IMR-90 (cell line): ENCODE measurements at regions not wholly inside any gene's neighbourhood (a gene's known extent, or its start where the extent isn't known, plus 50 kb on each side); places are given as distances from the start of the nearest gene placed in this dataset.

Experiments
- ATAC-seq: fragments of 200-7000 bp; cut with Tn5 transposase; 2 replicates; pipeline ENCODE4 v1.9.1; 2020; ENCODE audit warnings: low read depth, mild to moderate bottlenecking, moderate library complexity
- BruUV-seq: library from RNA; stranded (reverse); fragments of 400-500 nt; replicated peaks from 2 replicates; lab custom pipeline; 2021; lab: Mats Ljungman, UMichigan
- CTCF ChIA-PET: fragments of 300-600 bp; formaldehyde crosslinking; extraction: SDS; loops from one replicate; lab custom pipeline; 2021; ENCODE audit warnings: antibody characterized with exemption; lab: Yijun Ruan, JAX
- POLR2A ChIA-PET: fragments of 300-600 bp; sonication (Branson Sonifier 250); formaldehyde crosslinking; loops from one replicate; lab custom pipeline; 2022; ENCODE audit warnings: antibody characterized with exemption; ENCODE audit not compliant: unreplicated experiment; lab: Charles Lee
- DNase-seq: peaks from one replicate; pipeline ENCODE4 v3.0.0; 2013
- H2AFZ ChIP-seq: replicated peaks from 2 replicates; pipeline ENCODE3; 2013; ENCODE audit warnings: low read length, mild to moderate bottlenecking; ENCODE audit not compliant: poor library complexity
- H2AK5ac ChIP-seq: 2 replicates; pipeline ENCODE4 v1.6.1; 2013; ENCODE audit warnings: low read depth, low read length, inconsistent platforms
- H2AK9ac ChIP-seq: replicated peaks from 2 replicates; pipeline ENCODE3; 2013; ENCODE audit warnings: mild to moderate bottlenecking, low read depth, low read length, moderate library complexity; ENCODE audit not compliant: poor library complexity
- H2BK120ac ChIP-seq: 2 replicates; pipeline ENCODE4 v1.6.1; 2013; ENCODE audit warnings: low read depth, low read length, inconsistent platforms
- H2BK15ac ChIP-seq: 3 replicates; pipeline ENCODE4 v1.6.1; 2013; ENCODE audit warnings: low read depth, low read length, inconsistent platforms
- H2BK20ac ChIP-seq: 2 replicates; pipeline ENCODE4 v1.6.1; 2013; ENCODE audit warnings: low read depth, mild to moderate bottlenecking, inconsistent platforms, low read length, moderate library complexity
- H2BK5ac ChIP-seq: 2 replicates; pipeline ENCODE4 v1.6.1; 2013; ENCODE audit warnings: mild to moderate bottlenecking, low read depth, low read length, inconsistent platforms; ENCODE audit not compliant: poor library complexity, severe bottlenecking
- H3K14ac ChIP-seq: replicated peaks from 2 replicates; pipeline ENCODE4 v1.6.1; 2013; ENCODE audit warnings: low read depth, low read length, inconsistent platforms
- H3K18ac ChIP-seq: 2 replicates; pipeline ENCODE4 v1.6.1; 2013; ENCODE audit warnings: low read depth, low read length, control low read depth
- H3K23ac ChIP-seq: 2 replicates; pipeline ENCODE4 v1.6.1; 2013; ENCODE audit warnings: low read depth, low read length, inconsistent platforms
- H3K27ac ChIP-seq: 2 replicates; pipeline ENCODE4 v1.5.1; 2013; ENCODE audit warnings: mild to moderate bottlenecking, control low read depth, low read length; ENCODE audit not compliant: insufficient read depth
- H3K27me3 ChIP-seq: 2 replicates; pipeline ENCODE4 v1.6.1; 2013; ENCODE audit warnings: low read length; ENCODE audit not compliant: control insufficient read depth, insufficient read depth
- H3K36me3 ChIP-seq: 2 replicates; pipeline ENCODE4 v1.6.1; 2013; ENCODE audit warnings: low read length, mixed read lengths; ENCODE audit not compliant: control insufficient read depth, insufficient read depth
- H3K4ac ChIP-seq: 2 replicates; pipeline ENCODE4 v1.6.1; 2013; ENCODE audit warnings: low read depth, low read length, inconsistent platforms
- H3K4me1 ChIP-seq: 2 replicates; pipeline ENCODE4 v1.6.1; 2013; ENCODE audit warnings: low read length, mixed read lengths; ENCODE audit not compliant: control insufficient read depth, insufficient read depth
- H3K4me2 ChIP-seq: 2 replicates; pipeline ENCODE4 v1.6.1; 2013; ENCODE audit warnings: low read depth, mild to moderate bottlenecking, control low read depth, low read length, moderate library complexity
- H3K4me3 ChIP-seq: 2 replicates; pipeline ENCODE4 v1.5.1; 2013; ENCODE audit warnings: low read depth, mild to moderate bottlenecking, control low read depth, low read length, moderate library complexity; ENCODE audit not compliant: insufficient read depth
- H3K56ac ChIP-seq: 2 replicates; pipeline ENCODE4 v1.6.1; 2013; ENCODE audit warnings: low read length, inconsistent platforms; ENCODE audit not compliant: insufficient read depth; ENCODE audit errors: extremely low read depth
- H3K79me1 ChIP-seq, 2 experiments: 2 replicates each; pipeline ENCODE4 v1.6.1; 2013; ENCODE audit warnings: low read length in 2 of 2, inconsistent platforms in 1 of 2, low read depth in 1 of 2
- H3K9ac ChIP-seq: 2 replicates; pipeline ENCODE4 v1.6.1; 2013; ENCODE audit warnings: low read depth, low read length, control low read depth
- H3K9me1 ChIP-seq: 2 replicates; pipeline ENCODE4 v1.6.1; 2013; ENCODE audit warnings: low read length, inconsistent platforms; ENCODE audit not compliant: insufficient read depth
- H3K9me3 ChIP-seq: 2 replicates; pipeline ENCODE4 v1.6.1; 2013; ENCODE audit warnings: low read length; ENCODE audit not compliant: control insufficient read depth, insufficient read depth
- H4K20me1 ChIP-seq: 2 replicates; pipeline ENCODE4 v1.6.1; 2013; ENCODE audit warnings: low read length, inconsistent platforms; ENCODE audit not compliant: insufficient read depth
- H4K5ac ChIP-seq: 2 replicates; pipeline ENCODE4 v1.6.1; 2013; ENCODE audit warnings: mild to moderate bottlenecking, low read depth, low read length, control low read depth
- H4K8ac ChIP-seq, 2 experiments: 2 replicates each; pipeline ENCODE4 v1.6.1; 2013; ENCODE audit warnings: low read depth in 2 of 2, low read length in 2 of 2, control low read depth in 1 of 2, inconsistent platforms in 1 of 2
- H4K91ac ChIP-seq: 2 replicates; pipeline ENCODE4 v1.6.1; 2013; ENCODE audit warnings: low read depth, low read length, inconsistent platforms; ENCODE audit not compliant: insufficient read depth
- CHD1 ChIP-seq: IDR thresholded peaks from 2 replicates; pipeline ENCODE4 v1.6.1; 2012; ENCODE audit warnings: low read depth, low read length, improper control_type of control experiment
- FOS ChIP-seq: fragments of 150-350 bp; IDR thresholded peaks from 2 replicates; pipeline ENCODE4 v1.6.1; 2016; ENCODE audit warnings: low read depth, low read length
- MAFK ChIP-seq: IDR thresholded peaks from 2 replicates; pipeline ENCODE4 v1.6.1; 2012; ENCODE audit warnings: low read depth, low read length, improper control_type of control experiment
- MAZ ChIP-seq: IDR thresholded peaks from 2 replicates; pipeline ENCODE4 v1.6.1; 2012; ENCODE audit warnings: low read depth, mild to moderate bottlenecking, low read length, improper control_type of control experiment, moderate library complexity, borderline replicate concordance
- MXI1 ChIP-seq: IDR thresholded peaks from 2 replicates; pipeline ENCODE4 v1.6.1; 2012; ENCODE audit warnings: low read depth, mild to moderate bottlenecking, low read length, moderate library complexity, borderline replicate concordance
- NFE2L2 ChIP-seq: fragments of 150-350 bp; IDR thresholded peaks from 2 replicates; pipeline ENCODE4 v1.6.1; 2016; ENCODE audit warnings: low read depth, mild to moderate bottlenecking, low read length
- RAD21 ChIP-seq: IDR thresholded peaks from 2 replicates; pipeline ENCODE4 v1.6.1; 2012; ENCODE audit warnings: low read length, improper control_type of control experiment
- SMC3 ChIP-seq: fragments of 150-350 bp; IDR thresholded peaks from 2 replicates; pipeline ENCODE4 v1.6.1; 2016; ENCODE audit warnings: low read depth, mild to moderate bottlenecking, antibody characterized with exemption, low read length, moderate library complexity
- WGBS, 2 experiments: methylation state at CpG; one replicate each; pipeline versions ENCODE4 v1.1.5 to v1.1.7; 2013; ENCODE audit warnings: missing lambda C conversion rate in 2 of 2; ENCODE audit not compliant: insufficient read length in 1 of 2; ENCODE audit errors: extremely low coverage in 2 of 2; 5-methylcytosine and 5-hydroxymethylcytosine counted together
- dilution Hi-C: fragments of 300-500 bp; cut with HindIII; formaldehyde crosslinking; loops from one replicate; pipeline ENCODE4 v1.14.3; 2018; ENCODE audit warnings: low sequenced_read_pairs; ENCODE audit not compliant: unreplicated experiment
- in situ Hi-C: fragments of 300-500 bp; cut with MboI; formaldehyde crosslinking; loops from 3 replicates; pipeline ENCODE4 v1.14.3; 2019; ENCODE audit warnings: low sequenced_read_pairs, inconsistent platforms, mixed read lengths
- intact Hi-C: fragments of 100-400 bp; cut with micrococcal nuclease; formaldehyde crosslinking; loops from 2 replicates; pipeline ENCODE4 v1.10.0; 2022
- TF ChIP-seq, protein P1 (sequence below): fragments of 150-350 bp; IDR thresholded peaks from 2 replicates; pipeline ENCODE4 v1.6.1; 2017; ENCODE audit warnings: mild to moderate bottlenecking, antibody characterized with exemption, low read length, low read depth

DNA sequence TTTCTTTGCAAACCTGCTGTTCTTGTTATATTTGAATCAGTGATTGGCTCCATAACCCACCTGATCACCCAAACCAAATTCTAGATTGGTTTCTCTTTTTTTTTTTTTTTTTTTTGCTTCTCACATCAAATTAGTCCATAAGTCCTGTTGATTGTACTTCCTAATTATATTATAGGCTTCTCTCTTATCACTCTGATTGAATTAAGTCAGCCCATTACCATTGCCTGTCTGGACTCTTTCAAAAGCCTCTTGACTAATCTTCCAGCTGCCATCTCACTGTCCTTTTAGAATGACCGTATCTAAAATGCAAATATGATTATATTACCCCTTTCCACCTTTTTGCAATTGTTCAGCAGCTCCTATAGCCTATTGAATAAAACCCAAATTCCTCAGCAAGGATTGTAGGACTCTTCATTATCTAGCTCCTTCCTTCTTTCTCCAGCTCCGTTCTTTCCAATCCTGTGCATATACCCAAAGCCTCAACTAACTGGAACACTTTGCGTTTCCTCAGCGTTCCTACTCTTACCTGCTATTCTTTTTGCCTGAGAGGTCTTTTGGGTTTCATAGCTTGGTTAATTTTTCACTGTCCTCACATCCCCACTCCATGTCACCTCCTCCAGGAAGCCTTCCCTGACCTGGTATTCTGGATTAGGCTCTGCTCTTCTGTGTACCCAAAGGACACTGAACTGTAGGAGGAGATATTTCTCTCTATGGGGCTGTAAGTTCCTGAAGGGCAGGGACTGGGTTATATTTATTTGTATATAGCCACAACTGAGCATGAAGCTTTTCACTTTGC lies 423.3 kb downstream of the TMEM135 start:
- in situ Hi-C loops, result no loop called here

More for the DNA sequence above, 423.3 kb downstream of the TMEM135 start:
- POLR2A ChIA-PET, result no interaction called here
- no peaks in the 10 kb centered on the region for H3K36me3 ChIP-seq
- H4K20me1 ChIP-seq, result no peaks in the 10 kb centered on the region
- H3K9me3 ChIP-seq, result no peaks in the 10 kb centered on the region
- H2BK120ac ChIP-seq, result no peak overlapping the region
- CTCF ChIA-PET, result no interaction called here
- no peak overlapping the region for H2AK9ac ChIP-seq
- no peaks in the 10 kb centered on the region for H3K9me1 ChIP-seq
- BruUV-seq, result no TSS peak
- H3K18ac ChIP-seq, result no peak overlapping the region; the same call in 1 of the 2 replicates
- no peak overlapping the region for H2BK5ac ChIP-seq
- H4K8ac ChIP-seq, result no peak overlapping the region
- TF ChIP-seq RAD21 (no peak), FOS (no peak), MAZ (no peak), SMC3 (no peak), MXI1 (no peak), MAFK (no peak), NFE2L2 (no peak), CHD1 (no peak)
- TF ChIP-seq, protein P1, sequence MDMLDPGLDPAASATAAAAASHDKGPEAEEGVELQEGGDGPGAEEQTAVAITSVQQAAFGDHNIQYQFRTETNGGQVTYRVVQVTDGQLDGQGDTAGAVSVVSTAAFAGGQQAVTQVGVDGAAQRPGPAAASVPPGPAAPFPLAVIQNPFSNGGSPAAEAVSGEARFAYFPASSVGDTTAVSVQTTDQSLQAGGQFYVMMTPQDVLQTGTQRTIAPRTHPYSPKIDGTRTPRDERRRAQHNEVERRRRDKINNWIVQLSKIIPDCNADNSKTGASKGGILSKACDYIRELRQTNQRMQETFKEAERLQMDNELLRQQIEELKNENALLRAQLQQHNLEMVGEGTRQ, result no peak
- H4K91ac ChIP-seq, result no peak overlapping the region
- H2BK20ac ChIP-seq, result no peak overlapping the region
- no peaks in the 10 kb centered on the region for H3K4me1 ChIP-seq
- 60% methylated on average over 1 of the region's 4 CpGs; no CpG with 5 or more reads in 1 of the 2 experiments for WGBS, 2 experiments
- dilution Hi-C loops, result no loop called here
- no peak overlapping the region for H3K4me2 ChIP-seq
- intact Hi-C loops, result loop anchor here (10.0 kb wide), 3 partner anchors 364 to 1084 kb away; no protein-coding TSS in a partner anchor
- no peaks in the 10 kb centered on the region for H3K27me3 ChIP-seq
- no peak for ATAC-seq
- H3K56ac ChIP-seq, result no peak overlapping the region
- no peak for DNase-seq
- H2BK15ac ChIP-seq, result no peak overlapping the region
- no peak overlapping the region for H3K14ac ChIP-seq
- no peak overlapping the region for H3K4me3 ChIP-seq
- H3K23ac ChIP-seq, result no peak overlapping the region
- H3K4ac ChIP-seq, result no peak overlapping the region
- H2AFZ ChIP-seq, result no peak overlapping the region
- H3K9ac ChIP-seq, result no peak overlapping the region
- no peak overlapping the region for H3K27ac ChIP-seq
- no peaks in the 10 kb centered on the region for H3K79me1 ChIP-seq
- no peak overlapping the region for H2AK5ac ChIP-seq
- H4K5ac ChIP-seq, result no peak overlapping the region
